GM12891 (cell line): ENCODE measurements at regions not wholly inside any gene's neighbourhood (a gene's known extent, or its start where the extent isn't known, plus 50 kb on each side); places are given as distances from the start of the nearest gene placed in this dataset.

Experiments used
- POLR2A ChIP-seq: IDR thresholded peaks from 2 replicates; pipeline ENCODE4 v1.6.1; 2011; ENCODE audit warnings: low read depth, low read length, control low read depth
- POLR2AphosphoS5 ChIP-seq: IDR thresholded peaks from 2 replicates; pipeline ENCODE4 v1.6.1; 2011; ENCODE audit warnings: low read depth, low read length, control low read depth

- no peak for TF ChIP-seq POLR2A
- TF ChIP-seq POLR2AphosphoS5 = no peak
Observed at GRCh38 chr5:66362046-66362445, 217.9 kb downstream of the SREK1 start.
